Activated naive CD8-positive, alpha-beta T cell treated with anti-CD3 and anti-CD28 coated beads for 36 hours (primary cell): ENCODE measurements at regions not wholly inside any gene's neighbourhood (a gene's known extent, or its start where the extent isn't known, plus 50 kb on each side); places are given as distances from the start of the nearest gene placed in this dataset.

Experiments used
- DNase-seq: peaks from one replicate; pipeline ENCODE4 v3.0.0; 2021
- H3K27ac Mint-ChIP-seq: one replicate; pipeline ENCODE4 v1.8.0; 2022; ENCODE audit warnings: mild to moderate bottlenecking, moderate library complexity, mixed read lengths
- H3K27me3 Mint-ChIP-seq: one replicate; pipeline ENCODE4 v1.8.0; 2022; ENCODE audit warnings: mild to moderate bottlenecking, mixed read lengths
- H3K36me3 Mint-ChIP-seq: one replicate; pipeline ENCODE4 v1.8.0; 2021; ENCODE audit warnings: mild to moderate bottlenecking, mixed read lengths
- H3K4me1 Mint-ChIP-seq: one replicate; pipeline ENCODE4 v1.8.0; 2021; ENCODE audit warnings: mixed read lengths
- H3K4me3 Mint-ChIP-seq: one replicate; pipeline ENCODE4 v1.8.0; 2022; ENCODE audit warnings: mild to moderate bottlenecking, moderate library complexity, mixed read lengths
- H3K9me3 Mint-ChIP-seq: one replicate; pipeline ENCODE4 v1.8.0; 2022; ENCODE audit warnings: mixed read lengths

DNA sequence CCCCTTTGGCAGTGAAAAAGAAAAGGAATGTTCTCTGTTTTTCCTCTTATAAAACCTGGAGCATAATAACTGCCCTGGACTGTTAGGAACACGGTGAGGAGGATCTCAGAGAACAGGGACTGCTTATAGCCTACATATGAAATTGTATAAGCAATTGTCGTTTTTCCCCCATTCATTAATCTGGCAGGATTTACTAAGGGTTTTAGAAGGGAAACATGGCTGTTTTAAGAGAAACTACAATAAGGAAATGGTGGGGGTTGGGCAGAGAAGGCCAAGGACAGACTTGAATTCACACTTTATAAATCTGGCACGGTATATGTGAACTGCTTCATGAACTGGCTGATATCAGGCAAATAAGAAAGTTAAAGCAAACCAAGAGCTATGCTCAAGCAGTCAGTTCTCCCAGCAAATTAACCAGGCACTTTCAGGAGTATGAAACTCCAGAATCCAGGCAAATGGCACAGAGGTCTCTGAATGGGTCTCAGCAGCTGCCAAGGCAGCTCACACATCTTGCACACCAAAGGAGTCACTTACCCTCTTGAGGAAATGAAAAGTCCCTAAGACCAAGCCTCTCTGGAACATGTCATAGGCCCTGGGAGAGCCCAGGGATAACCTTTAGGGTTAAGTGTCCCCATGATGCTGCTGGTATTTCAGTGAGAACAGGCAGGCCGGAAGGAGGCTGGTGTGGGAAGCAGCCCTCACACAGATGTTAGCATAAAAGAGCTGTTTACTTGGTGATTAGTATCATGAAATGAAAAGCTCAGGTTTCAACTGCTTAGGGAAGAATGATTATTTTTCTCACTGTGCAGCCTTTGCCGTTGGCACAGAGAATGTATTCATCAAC, 260.5 kb upstream of the MARCKS start:
- H3K4me3 Mint-ChIP-seq, result no peak overlapping the region
- H3K9me3 Mint-ChIP-seq, result peaks cover 2% of the 10 kb centered on the region
- H3K4me1 Mint-ChIP-seq, result no peaks in the 10 kb centered on the region
- H3K27ac Mint-ChIP-seq, result no peak overlapping the region
- no peaks in the 10 kb centered on the region for H3K27me3 Mint-ChIP-seq
- DNase-seq, result no peak
- H3K36me3 Mint-ChIP-seq, result no peaks in the 10 kb centered on the region

GRCh38 chr6:113597231-113597583, 259.9 kb upstream of the MARCKS start:
- Mint-ChIP-seq H3K9me3 (peaks cover 2% of the 10 kb centered on the region), H3K27me3 (no peaks in the 10 kb centered on the region), H3K27ac (no peak overlapping the region), H3K36me3 (no peaks in the 10 kb centered on the region), H3K4me3 (no peak overlapping the region), H3K4me1 (no peaks in the 10 kb centered on the region)
- no peak for DNase-seq

DNA sequence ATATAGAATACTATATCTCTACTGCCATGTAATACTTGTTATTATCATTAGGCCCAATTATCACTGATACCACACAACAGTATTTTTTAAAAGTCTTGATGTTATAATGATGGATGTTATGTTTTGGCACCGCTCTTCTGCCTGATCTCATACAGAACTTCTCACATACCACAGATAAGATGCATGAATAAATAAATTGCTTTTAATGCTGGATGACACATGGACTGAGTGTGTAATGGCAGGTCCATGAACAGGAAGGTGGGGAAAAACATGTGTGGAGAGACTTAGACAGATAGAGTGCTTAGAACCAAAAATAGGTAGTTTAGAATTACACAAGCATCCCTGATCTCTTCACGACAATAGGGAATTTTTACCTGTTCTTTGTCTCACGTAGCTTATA, 258.4 kb upstream of the MARCKS start:
- DNase-seq, result no peak
- no peaks in the 10 kb centered on the region for H3K4me1 Mint-ChIP-seq
- no peak overlapping the region for H3K27ac Mint-ChIP-seq
- H3K9me3 Mint-ChIP-seq, result peaks cover 2% of the 10 kb centered on the region
- peaks cover 4% of the 10 kb centered on the region for H3K27me3 Mint-ChIP-seq
- no peak overlapping the region for H3K4me3 Mint-ChIP-seq
- no peaks in the 10 kb centered on the region for H3K36me3 Mint-ChIP-seq

- Mint-ChIP-seq H3K27me3 (peaks cover 4% of the 10 kb centered on the region), H3K36me3 (no peaks in the 10 kb centered on the region), H3K4me1 (no peaks in the 10 kb centered on the region), H3K9me3 (peaks cover 2% of the 10 kb centered on the region), H3K27ac (no peak overlapping the region), H3K4me3 (no peak overlapping the region)
- DNase-seq, result no peak
Observed at GRCh38 chr6:113599444-113599843, 257.7 kb upstream of the MARCKS start.

- Mint-ChIP-seq H3K27me3 (peaks cover 4% of the 10 kb centered on the region), H3K4me3 (no peak overlapping the region), H3K36me3 (no peaks in the 10 kb centered on the region), H3K9me3 (peaks cover 2% of the 10 kb centered on the region), H3K4me1 (no peaks in the 10 kb centered on the region), H3K27ac (no peak overlapping the region)
- no peak for DNase-seq
Observed at GRCh38 chr6:113600551-113601339, 256.4 kb upstream of the MARCKS start.

GRCh38 chr6:113607821-113608545, 249.2 kb upstream of the MARCKS start:
- H3K4me3 Mint-ChIP-seq, result no peak overlapping the region
- DNase-seq, result no peak
- H3K27ac Mint-ChIP-seq, result no peak overlapping the region
- peaks cover 3% of the 10 kb centered on the region for H3K27me3 Mint-ChIP-seq
- no peaks in the 10 kb centered on the region for H3K36me3 Mint-ChIP-seq
- H3K9me3 Mint-ChIP-seq, result peaks cover 5% of the 10 kb centered on the region
- no peaks in the 10 kb centered on the region for H3K4me1 Mint-ChIP-seq

GRCh38 chr6:113610377-113610988, 246.7 kb upstream of the MARCKS start:
- no peak for DNase-seq
- H3K27me3 Mint-ChIP-seq, result peaks cover 4% of the 10 kb centered on the region
- no peak overlapping the region for H3K4me3 Mint-ChIP-seq

GRCh38 chr6:113616701-113617274, 240.4 kb upstream of the MARCKS start:
- H3K36me3 Mint-ChIP-seq, result no peaks in the 10 kb centered on the region
- peaks cover 13% of the 10 kb centered on the region for H3K27me3 Mint-ChIP-seq
- H3K4me1 Mint-ChIP-seq, result no peaks in the 10 kb centered on the region
- peaks cover 6% of the 10 kb centered on the region for H3K9me3 Mint-ChIP-seq
- no peak overlapping the region for H3K4me3 Mint-ChIP-seq
- H3K27ac Mint-ChIP-seq, result no peak overlapping the region
- no peak for DNase-seq

More at GRCh38 chr6:113610377-113610988, 246.7 kb upstream of the MARCKS start:
- no peaks in the 10 kb centered on the region for H3K36me3 Mint-ChIP-seq
- H3K4me1 Mint-ChIP-seq, result no peaks in the 10 kb centered on the region
- no peak overlapping the region for H3K27ac Mint-ChIP-seq
- peaks cover 8% of the 10 kb centered on the region for H3K9me3 Mint-ChIP-seq

DNA sequence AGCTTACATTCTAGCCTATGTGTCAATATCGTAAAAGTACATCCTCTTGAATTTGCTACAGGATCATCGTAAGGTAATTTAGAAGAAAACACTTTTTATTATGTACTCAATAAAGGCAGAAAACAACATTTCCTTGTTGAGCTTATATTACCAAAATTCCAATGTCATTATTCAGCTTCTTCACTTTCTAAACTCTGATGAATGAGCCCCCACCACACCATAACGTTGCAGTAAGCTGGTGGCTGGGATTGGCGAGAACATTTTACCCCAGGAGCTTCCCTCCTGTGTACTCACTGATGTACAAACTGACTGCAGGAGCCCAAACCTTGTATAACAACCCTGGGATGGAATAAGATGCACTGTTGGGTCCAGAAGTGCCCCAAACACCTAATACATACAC, 238.1 kb upstream of the MARCKS start:
- Mint-ChIP-seq H3K4me3 (no peak overlapping the region), H3K27me3 (peaks cover 11% of the 10 kb centered on the region), H3K27ac (no peak overlapping the region), H3K4me1 (no peaks in the 10 kb centered on the region), H3K36me3 (no peaks in the 10 kb centered on the region), H3K9me3 (no peaks in the 10 kb centered on the region)
- DNase-seq, result no peak

- Mint-ChIP-seq H3K27me3 (peaks cover 9% of the 10 kb centered on the region), H3K36me3 (no peaks in the 10 kb centered on the region), H3K4me1 (no peaks in the 10 kb centered on the region), H3K27ac (no peak overlapping the region), H3K4me3 (no peak overlapping the region), H3K9me3 (no peaks in the 10 kb centered on the region)
- DNase-seq, result no peak
Observed at GRCh38 chr6:113620386-113620785, 236.8 kb upstream of the MARCKS start.

DNA sequence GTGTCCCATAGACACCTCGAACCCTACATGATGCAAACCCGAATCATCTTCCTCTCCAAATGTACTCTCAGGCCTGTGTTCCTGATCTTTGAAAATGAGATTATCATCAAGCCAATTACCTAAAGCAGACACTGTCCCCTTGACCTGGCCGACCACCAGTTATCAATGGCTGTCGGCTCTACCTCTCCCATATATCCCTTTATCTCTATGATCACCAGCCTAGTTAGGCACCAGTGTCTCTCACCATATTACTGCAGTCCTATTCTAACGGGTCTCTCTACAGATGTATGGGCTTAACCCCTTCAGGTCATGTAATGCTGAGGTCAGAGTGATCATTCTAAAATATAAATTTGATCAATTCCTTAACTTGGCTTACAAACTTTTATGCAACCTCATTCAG, 234.9 kb upstream of the MARCKS start:
- Mint-ChIP-seq H3K9me3 (no peaks in the 10 kb centered on the region), H3K27me3 (peaks cover 12% of the 10 kb centered on the region), H3K4me1 (peaks cover 4% of the 10 kb centered on the region), H3K27ac (no peak overlapping the region), H3K36me3 (no peaks in the 10 kb centered on the region), H3K4me3 (no peak overlapping the region)
- DNase-seq, result no peak

- Mint-ChIP-seq H3K36me3 (no peaks in the 10 kb centered on the region), H3K27me3 (peaks cover 18% of the 10 kb centered on the region), H3K27ac (no peak overlapping the region), H3K9me3 (no peaks in the 10 kb centered on the region), H3K4me3 (no peak overlapping the region), H3K4me1 (peaks cover 9% of the 10 kb centered on the region)
- no peak for DNase-seq
Observed at GRCh38 chr6:113623129-113623528, 234.0 kb upstream of the MARCKS start.

- no peak for DNase-seq
- H3K27me3 Mint-ChIP-seq, result peaks cover 17% of the 10 kb centered on the region
- peaks cover 23% of the 10 kb centered on the region for H3K4me1 Mint-ChIP-seq
- no peak overlapping the region for H3K4me3 Mint-ChIP-seq
- no peak overlapping the region for H3K27ac Mint-ChIP-seq
- H3K36me3 Mint-ChIP-seq, result no peaks in the 10 kb centered on the region
- no peaks in the 10 kb centered on the region for H3K9me3 Mint-ChIP-seq
Observed at GRCh38 chr6:113625850-113626249, 231.3 kb upstream of the MARCKS start.

- DNase-seq, result no peak
- Mint-ChIP-seq H3K27me3 (peaks cover 17% of the 10 kb centered on the region), H3K36me3 (no peaks in the 10 kb centered on the region), H3K4me3 (no peak overlapping the region), H3K4me1 (peaks cover 30% of the 10 kb centered on the region), H3K9me3 (no peaks in the 10 kb centered on the region), H3K27ac (no peak overlapping the region)
Observed at GRCh38 chr6:113626475-113626874, 230.7 kb upstream of the MARCKS start.
